Stimulated activated CD4-positive, alpha-beta T cell treated with anti-CD3 and anti-CD28 coated beads, Interleukin-4, amount 100 ng/mL, for 1 hour (primary cell): ENCODE measurements at regions not wholly inside any gene's neighbourhood (a gene's known extent, or its start where the extent isn't known, plus 50 kb on each side); places are given as distances from the start of the nearest gene placed in this dataset.

Experiments
- DNase-seq: peaks from one replicate; pipeline ENCODE4 v3.0.0-alpha.2; 2020

DNA sequence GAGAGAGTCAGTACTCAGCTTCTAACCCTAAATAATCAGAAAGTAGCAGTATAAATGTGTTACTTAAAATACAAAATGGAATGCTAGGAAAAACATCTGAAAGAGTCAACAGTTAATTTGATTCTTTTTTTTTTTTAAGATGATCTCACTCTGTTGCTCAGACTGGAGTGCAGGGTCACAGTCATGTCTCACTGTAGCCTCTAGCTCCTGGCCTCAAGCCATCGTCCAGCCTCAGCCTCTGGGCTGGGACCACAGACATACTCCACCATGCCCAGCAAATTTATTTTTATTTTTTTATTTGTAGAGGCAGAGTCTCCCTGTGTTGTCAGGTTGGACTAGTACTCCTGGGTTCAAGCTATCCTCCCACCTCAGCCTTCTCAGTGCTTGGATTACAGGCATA lies 424.9 kb downstream of the IRX2 start:
- DNase-seq = no peak

DNA sequence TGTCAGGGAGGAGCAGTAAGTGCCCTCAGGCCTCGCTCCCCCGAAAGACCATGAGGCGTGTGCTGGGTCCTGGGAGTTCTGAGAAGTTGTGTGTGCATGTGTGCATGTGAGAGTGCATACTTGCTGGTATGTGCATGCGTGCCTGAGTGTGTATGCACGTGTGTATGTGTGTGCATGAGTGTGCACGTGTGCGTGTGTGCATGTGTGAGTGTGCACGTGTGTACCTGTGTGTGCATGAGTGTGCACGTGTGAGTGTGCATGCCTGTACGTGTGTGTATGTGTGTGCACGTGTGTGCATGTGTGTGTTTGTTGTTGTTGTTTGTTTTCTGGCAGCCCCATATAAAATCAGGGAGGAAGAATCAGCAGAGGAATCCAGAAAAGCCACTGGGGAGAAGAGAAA lies 426.7 kb downstream of the IRX2 start:
- no peak for DNase-seq

DNA sequence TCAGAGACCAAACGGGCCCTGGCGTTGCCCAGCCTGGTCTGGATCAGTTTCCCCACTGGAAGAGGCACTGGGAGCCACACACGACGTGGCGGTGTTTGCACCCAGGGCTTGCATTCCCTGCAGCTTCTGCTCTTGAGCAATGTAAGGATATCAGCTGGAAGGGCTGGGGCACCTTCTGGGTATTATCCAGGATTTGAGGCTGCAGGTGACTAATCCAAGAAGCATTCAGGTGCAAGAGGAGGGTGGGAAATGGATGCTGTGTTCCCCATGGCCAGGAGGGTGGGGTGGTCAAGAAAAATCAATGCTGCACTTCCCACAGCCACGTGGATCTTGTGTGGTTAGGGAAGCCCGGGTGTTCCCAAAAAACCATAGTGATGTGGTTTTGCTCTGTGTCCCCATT lies 430.9 kb downstream of the IRX2 start:
- no peak for DNase-seq

DNA sequence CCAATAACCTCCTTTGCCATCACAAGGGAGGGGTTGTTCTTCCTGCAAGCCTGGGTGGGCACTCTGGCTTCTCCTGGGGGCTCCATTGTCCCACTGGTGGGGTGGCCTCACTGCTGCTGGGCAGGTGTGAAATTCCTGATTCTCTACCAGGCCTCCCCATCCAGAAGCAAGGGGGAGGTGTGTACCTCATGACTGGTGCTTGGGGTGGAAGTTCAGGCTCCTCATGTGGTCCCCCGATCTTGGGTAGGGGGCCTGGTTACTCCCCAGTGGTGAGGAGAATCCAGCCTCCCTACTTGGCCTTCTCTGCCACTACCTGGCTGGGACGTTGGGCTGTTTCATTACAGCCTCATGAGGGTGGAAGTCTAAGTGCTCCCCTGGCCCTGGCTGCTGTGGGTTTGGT lies 433.9 kb downstream of the IRX2 start:
- no peak for DNase-seq

DNA sequence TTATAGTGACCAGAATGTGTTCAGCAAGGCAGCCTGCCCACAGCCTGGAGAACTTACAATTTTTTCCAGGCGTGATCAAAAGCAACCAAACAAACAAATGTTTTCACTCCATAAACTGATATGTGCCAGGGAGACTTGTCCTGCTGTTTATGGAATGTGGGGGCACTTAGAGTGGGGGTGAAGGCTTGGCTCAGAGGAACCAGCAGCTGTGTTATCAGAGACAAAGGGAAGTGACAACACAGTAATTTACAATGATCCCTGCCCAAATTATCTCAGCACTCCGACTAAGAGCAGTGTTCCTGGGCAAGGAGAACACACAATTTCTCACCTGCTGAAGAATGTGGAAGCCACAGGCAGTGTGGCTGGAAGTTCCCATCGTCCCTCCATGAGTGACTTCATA lies 429.1 kb upstream of the IRX4 start:
- no peak for DNase-seq

DNA sequence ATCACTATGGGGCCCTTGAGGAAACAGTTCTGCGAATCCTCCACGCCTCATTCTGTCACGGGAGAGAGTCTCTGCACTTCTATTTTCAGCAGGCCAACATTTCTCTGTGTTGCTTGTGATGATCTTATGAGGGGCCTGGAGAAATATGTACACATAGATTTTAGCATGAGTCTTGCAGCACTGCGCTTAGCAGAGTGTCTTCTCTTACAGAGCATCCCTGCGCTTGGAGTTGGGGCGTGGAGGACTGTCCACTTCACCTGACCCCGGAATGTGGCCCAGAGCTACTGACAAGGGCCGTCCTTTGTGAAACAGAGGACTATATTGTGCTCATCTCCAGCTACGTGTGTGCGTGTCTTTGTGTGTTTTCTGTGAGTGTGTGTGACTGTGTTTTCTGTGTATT lies 428.2 kb upstream of the IRX4 start:
- no peak for DNase-seq

DNA sequence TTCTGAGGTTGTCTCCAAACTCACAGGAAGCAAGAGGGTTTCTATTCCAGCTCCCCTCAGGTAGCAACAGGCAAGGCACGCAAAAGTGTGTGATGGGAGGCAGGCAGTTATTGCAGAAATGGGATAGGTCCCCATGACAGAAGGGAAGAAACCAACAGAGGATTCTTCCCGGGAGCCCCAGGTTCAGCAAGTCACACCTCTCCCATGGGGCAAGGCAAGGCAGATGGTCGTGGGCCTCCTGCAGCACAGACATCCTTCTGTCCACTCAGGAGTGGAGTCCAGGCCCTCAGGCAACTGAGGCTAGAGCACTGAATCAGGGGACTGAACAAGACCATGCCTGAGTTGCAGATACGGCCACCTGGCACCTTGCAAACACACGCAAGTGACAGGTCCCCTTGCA lies 424.9 kb upstream of the IRX4 start:
- DNase-seq = no peak

DNA sequence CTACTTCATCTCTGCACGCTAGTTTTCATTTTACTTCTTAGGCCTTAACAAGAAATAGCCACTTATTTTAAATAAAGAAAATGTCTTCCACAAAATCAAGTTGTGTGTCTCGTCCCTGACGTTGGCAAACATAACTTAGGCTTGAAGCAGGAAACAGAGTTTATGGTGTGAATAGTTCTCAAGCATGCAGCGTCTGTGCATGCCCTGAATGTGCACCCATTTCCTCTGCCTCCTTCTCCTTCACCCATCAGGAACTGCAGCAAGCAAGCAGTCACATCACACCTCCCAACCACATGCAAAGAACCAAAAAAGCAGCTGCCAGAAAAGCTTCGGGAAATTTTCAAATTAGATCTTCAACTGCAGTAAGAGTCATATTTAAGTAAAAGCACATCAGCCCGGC lies 424.0 kb upstream of the IRX4 start:
- no peak for DNase-seq

DNA sequence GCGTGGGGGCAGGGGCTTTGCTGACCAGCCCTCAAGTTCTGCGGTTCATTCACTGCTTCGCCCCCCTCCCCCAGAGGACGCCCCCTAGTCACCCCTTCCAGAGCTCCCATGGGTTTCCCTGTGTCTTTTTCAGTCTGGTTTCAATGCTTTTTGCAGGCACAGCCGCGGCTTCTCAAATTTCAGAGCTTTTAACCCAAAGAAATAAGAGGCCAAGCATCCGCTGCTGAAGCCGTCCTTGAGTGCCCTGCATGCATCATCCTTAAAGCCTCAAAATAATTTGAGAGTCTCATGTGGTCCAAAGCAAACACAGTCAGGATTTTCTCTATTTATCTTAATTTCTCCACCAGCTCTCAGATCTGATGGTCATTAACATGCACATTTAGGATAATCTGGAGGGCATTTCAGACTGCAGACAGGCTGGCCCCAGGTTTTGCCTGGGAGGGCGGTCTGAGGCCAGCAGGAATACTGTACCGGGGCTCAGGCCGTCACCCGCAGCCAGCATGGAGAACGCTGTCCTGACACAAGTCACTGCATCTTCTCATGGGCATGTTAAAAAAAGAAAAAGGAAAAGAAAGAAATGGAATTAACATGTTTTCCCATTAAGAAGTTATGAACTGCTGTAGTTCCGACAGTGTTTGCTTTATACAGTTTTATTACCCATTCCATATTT lies 420.8 kb upstream of the IRX4 start:
- DNase-seq = no peak

DNA sequence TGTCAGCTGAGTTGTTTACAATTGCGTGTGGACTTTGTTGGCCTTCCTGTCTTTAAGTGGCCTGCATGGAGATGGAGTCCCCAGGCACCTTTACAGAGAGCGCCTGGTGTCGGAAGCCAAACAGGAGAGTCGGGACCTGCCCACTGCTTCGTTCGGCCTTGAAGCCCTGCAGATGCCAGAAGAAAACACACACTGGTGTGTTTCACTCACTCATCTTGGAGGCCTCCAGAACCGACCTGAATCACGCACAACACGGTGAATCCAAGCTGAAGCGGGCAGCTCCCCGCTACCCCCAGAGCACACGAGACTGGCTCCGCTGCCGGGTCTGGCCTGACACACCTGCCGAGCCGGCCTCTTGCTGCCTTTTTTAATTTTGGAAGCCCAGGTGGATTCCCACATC lies 419.4 kb upstream of the IRX4 start:
- no peak for DNase-seq

DNA sequence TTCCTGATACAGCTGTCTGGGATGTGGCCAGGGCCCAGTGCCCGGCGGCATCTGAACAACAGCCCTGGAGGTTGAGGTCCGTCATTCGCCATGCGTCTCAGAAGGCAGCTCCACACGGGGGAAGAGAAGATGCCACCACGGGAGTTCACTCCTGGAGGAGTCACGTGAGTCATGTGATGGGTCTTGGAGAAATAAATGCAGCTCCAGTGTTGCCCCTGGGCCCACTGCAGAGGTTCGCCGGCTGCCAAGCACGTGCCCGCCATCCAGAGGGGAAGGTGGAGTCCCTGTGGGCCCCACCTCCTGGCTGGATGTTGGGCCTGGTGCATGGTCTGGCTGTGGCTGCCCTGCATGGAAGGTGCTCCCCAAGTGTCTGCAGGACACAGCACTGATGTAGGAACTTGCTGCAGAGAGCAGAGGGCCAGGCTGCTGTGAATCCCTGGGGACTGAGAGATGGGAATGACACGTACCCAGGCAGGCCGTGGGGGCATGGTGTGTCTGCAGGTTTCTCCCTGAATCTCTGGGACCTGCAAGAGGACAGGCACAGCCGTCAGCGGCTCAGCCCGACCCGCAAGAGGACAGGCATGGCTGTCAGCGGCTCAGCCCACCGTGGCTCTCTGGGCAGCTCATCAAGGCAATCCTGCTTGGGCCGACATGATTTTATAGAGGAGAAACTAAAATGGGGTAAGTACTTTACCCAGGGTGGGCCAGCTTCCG lies 418.3 kb upstream of the IRX4 start:
- DNase-seq = no peak

DNA sequence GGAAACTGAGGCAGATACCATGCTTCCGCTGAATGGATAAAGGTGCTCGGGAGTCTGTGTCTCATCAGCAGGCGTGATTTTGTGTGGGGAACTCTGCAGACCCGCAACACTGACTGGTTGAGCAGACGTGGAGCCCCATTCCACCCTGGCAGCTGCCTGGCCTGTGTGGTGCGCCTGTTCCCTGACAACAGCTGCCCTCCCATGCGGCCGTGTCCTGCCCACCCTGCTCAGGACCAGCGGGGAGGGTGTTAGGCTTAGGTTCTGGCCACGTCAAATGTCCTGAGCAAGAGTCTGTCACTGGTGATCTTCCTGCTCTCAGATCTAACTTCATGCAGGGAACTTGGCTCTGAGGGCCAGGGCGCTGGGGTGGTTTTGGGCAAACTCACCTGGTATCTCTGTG lies 417.7 kb upstream of the IRX4 start:
- DNase-seq = no peak

DNA sequence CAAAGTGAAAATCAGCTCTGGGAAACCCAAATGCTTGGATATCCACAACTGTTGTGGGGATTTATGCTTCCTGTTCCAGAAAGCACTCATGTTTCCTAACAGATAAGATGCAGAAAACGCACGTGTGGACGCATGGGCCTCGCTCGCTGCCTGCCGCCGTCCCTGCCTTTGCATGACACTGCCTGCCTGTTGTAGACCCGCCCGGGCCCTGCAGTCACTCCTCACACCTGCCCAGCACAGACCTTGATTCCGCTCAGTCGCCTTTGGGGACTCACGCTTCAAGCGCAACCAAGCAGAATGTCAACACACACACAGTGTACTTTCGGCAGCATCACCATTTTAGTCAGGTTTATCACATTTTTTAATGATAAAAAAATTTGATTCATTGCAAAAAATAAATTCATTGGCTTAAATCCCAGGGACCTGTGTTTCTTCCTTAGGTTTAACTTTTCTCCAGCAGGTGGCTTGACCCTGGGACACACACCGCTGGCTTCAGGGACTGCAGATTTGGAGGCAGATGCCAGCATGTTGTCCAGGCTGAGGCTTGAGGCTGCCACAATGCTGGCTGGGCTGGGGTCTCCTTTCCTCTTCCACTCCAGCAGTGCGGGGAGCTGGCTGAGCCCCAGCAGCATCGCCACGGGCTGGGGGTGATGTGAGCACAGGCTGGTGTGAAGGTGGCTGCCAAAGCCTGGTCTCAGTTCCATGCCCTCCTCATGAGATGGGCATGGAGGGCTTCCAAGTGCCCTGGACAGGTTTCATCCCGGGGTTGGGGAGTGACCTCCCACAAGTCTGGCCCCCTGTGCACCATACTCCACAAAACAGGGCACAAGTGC lies 416.9 kb upstream of the IRX4 start:
- no peak for DNase-seq

DNA sequence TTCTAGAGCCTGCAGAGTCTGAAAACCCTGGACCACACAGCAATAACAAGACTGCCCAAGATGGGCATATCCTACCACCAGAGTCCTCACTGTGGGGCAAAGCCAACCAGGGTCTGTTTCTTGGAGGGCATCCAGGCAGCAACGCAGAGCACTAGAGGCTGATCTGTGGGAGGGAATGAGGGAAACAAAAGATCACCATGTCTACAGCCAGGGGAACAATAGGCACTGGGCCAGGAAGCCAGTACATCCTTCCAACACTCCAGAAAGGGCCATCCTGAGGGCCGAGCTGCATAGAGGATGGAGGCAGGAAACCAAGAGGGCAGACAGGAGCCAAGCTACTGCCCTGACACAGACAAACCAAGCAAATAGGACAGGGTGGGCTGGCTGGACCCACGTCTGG lies 416.1 kb upstream of the IRX4 start:
- no peak for DNase-seq

DNA sequence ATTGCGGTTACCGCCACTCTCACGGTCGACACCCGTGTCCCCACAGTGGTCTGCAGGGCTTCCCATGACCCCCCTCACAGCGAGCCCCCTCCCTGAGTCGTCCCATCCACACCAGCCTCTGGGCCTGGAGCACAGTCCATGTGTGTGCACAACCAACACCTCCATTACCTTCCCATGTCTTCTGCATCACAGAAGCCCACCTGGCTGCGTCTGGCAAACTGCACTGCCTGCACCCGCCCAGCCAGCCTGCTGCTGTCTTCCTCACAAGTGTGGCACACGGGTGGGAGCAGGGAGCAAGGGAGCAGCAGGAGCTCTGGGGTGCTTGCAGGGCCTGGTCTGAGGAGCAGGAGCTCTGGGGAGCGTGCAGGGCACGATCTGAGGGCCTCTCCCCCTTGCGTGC lies 415.3 kb upstream of the IRX4 start:
- DNase-seq = no peak

DNA sequence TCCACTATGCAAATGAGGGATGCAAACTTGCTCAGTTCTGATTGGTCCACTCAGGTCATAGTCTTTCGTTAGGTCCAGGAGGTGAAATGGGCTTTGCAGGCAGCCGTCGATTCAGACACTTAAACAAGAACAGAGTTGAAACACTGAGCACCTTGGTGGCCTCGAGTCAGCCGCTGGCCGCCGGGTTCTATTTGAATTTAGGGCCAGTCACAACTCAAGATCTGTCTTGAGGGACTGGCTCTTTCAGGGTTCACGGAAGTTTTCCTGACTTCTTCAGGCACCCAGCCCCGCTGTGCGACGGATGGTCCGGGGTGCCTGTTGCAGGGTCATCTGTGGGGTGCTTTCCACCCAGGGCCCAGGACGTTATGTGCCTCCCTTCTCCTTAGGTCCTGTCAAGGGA lies 412.8 kb upstream of the IRX4 start:
- DNase-seq = no peak

DNA sequence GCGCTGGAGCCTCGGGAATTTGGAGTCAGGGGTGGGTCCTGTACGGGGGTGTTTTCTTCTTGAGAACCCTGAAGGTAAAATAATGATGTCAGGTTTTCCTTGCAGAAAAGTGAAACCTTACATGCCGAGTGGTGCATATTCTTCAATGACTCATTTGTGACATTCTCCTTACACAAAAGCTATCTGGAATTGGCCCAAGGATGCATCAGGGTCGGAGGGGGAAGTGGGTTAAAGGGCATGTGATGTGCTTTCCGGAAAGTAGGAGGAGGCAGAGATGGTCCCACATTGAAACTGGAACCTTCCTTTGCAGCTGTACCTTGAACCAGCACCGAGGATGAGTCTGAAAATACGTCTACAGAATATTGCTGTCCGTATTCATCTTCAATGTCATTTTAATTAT lies 411.2 kb upstream of the IRX4 start:
- DNase-seq = no peak

DNA sequence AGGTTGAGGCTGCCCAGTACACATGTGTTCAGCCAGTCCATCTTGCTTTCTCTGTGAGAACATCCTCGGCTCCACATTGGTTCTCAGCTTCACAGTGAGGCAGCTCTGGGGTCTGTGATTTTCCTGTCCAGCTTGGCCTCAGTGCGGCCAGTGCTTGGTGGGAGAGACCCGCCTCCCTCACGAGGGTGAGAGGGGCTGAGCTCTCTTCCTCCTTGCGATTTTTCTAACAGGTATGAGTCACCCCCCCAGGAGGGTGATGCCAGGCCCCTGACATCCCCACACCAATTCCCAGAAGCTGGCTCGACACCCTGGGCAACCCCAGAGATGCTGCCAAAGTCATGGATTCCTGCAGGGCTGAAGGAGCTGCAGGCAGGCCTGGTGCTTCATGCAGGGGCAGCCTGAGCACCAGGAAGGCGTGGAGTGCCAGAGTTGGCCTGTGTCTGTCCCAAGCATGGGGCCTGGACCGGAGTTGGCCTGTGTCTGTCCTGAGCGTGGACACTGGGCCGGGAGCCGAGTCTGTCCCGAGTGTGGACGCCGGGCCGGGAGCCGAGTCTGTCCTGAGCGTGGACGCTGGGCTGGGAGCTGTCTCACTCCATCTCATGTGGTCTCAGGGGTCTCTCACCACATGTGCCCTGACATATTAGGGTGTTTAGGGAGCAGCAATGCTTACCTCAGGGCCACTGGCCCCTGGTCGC lies 408.6 kb upstream of the IRX4 start:
- DNase-seq = no peak

DNA sequence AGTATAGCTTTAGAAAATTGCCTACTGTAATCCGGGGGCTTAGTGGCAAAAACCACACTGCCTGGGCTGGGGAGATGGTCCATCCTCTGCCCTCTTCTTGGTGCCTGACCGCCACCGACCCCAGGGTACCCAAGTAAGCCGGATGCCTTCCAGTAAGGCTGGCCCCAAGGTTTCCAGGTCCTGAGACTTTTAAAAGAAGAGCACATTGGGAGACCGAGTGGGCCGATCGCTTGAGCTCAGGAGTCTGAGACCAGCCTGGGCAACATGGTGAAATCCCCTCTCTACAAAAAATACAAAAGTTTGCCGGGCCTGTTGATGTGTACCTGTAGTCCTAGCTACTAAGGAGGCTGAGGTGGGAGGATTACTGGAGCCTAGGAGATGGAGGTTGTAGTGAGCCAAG lies 406.7 kb upstream of the IRX4 start:
- DNase-seq = no peak

DNA sequence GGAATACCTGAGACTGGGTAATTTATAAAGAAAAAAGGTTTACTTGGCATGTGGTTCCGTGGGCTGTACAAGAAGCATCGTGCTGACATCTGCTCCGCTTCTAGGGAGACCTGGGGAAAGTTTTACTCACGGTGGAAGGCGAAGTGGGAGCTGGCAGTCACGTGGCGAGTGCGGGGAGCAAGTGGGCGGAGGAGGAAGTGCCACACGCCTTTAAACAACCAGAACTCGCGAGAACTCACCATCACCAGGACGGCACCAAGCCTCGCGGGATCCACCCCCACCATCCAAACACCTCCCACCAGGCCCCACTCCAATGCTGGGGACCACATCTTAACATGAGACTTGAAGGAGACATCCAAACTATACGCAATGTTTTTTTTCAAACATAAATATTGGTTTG lies 406.2 kb upstream of the IRX4 start:
- no peak for DNase-seq

DNA sequence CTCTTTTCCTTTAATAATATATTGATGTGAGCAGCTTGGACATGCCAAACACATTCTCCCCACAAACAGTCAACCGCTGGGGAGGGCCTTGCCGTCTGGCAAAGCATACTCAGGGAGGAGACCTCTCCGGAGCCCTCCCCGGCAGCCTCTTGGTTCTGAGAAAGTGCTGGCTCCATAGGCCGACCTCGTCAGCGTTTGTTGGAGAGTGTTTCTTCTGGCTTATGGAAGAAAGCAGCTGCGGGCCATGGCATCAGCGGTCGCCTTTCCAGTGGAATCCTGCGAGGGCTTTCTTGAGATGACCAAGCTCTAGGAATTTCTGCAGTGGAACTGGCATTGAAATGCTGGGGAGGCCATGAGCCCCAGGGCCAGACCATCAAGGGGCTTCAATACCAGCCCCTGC lies 405.7 kb upstream of the IRX4 start:
- no peak for DNase-seq

DNA sequence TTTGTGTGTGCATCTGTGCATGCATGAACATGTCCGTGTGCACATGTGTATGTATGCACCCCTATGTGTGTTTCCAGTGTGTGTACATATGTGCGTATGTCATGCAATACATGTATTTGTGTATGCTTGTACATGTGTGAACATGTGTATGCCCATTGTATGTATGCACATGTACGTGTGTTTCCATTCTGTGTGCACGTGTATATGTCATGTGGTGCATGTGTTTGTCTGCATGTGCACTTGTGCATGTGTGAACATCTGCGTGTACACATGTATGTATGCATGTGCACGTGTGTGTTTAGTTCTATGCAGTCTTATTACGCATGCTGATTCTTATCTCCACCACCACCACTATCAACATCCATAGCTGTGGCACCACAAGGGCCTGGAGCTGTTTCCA lies 403.5 kb upstream of the IRX4 start:
- DNase-seq = no peak

DNA sequence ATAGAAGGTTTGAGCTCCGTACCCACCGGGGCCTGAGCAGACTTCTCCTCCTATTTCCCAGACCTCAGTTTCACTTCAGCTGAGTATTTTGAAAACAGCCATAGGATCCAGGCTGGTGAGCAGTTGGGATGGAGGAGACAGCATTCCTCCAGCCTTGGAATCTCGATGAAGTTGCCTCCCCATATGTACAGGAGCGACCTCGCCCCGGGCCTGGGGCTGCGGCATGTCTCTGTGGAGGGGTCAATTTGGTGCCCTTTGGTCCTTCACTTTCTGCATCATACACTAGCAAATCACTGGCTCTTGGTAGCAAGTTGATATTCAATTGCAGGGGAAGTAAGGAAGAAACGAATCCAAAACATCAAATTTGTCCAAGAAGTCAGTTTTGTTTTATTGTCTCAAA lies 402.0 kb upstream of the IRX4 start:
- no peak for DNase-seq
